GM12878 (cell line): ENCODE measurements at regions not wholly inside any gene's neighbourhood (a gene's known extent, or its start where the extent isn't known, plus 50 kb on each side); places are given as distances from the start of the nearest gene placed in this dataset.

Source experiments
- ATAC-seq: fragments of 200-7000 bp; cut with Tn5 transposase; 3 replicates; pipeline ENCODE4 v1.9.1; 2020; ENCODE audit warnings: mild to moderate bottlenecking, moderate library complexity
- BruUV-seq: library from RNA; stranded (reverse); fragments of 400-500 nt; replicated peaks from 2 replicates; lab custom pipeline; 2021; lab: Mats Ljungman, UMichigan
- CTCF ChIA-PET: fragments of 300-600 bp; sonication (Branson Sonifier 250); formaldehyde crosslinking; extraction: SDS; loops from one replicate; lab custom pipeline; 2021; ENCODE audit warnings: inconsistent platforms; lab: Yijun Ruan, JAX
- POLR2A ChIA-PET: fragments of 350-600 bp; formaldehyde crosslinking; extraction: SDS; loops from one replicate; lab custom pipeline; 2021; ENCODE audit warnings: inconsistent platforms; lab: Charles Lee
- RAD21 ChIA-PET: fragments of 300-600 bp; sonication (Branson Sonifier 250); formaldehyde crosslinking; loops from one replicate; lab custom pipeline; 2023; ENCODE audit warnings: antibody characterized with exemption; ENCODE audit not compliant: unreplicated experiment; lab: Charles Lee
- SMC1A ChIA-PET: fragments of 300-600 bp; sonication (Branson Sonifier 250); formaldehyde crosslinking; loops from one replicate; lab custom pipeline; 2023; ENCODE audit not compliant: unreplicated experiment, uncharacterized antibody; lab: Charles Lee
- DNase-seq: peaks from one replicate; pipeline ENCODE4 v3.0.0-alpha.2; 2011; ENCODE audit warnings: low read depth, low spot score
- FAIRE-seq: peaks from 3 replicates; lab custom pipeline; 2011; peaks lifted over from hg19 to GRCh38; lab: Jason Lieb, UNC
- H2AFZ ChIP-seq: 2 replicates; pipeline ENCODE4 v1.6.0; 2011; ENCODE audit warnings: low read depth, low read length, control low read depth; ENCODE audit not compliant: control insufficient read depth
- H3K27ac ChIP-seq: 2 replicates; pipeline ENCODE4 v1.5.1; 2011; ENCODE audit warnings: control low read depth; ENCODE audit not compliant: control insufficient read depth, insufficient read depth
- H3K27me3 ChIP-seq, 2 experiments: replicated peaks in 1 of 2; 2 replicates each; pipeline versions ENCODE4 v1.6.0 to v1.6.1; 2011; ENCODE audit warnings: low read length in 1 of 2; ENCODE audit not compliant: control insufficient read depth in 2 of 2, insufficient read depth in 2 of 2
- H3K36me3 ChIP-seq, 2 experiments: 2 replicates each; pipeline ENCODE4 v1.5.1; 2011; ENCODE audit warnings: low read length in 1 of 2; ENCODE audit not compliant: control insufficient read depth in 2 of 2, insufficient read depth in 2 of 2
- H3K4me1 ChIP-seq: 2 replicates; pipeline ENCODE4 v1.6.1; 2011; ENCODE audit warnings: mild to moderate bottlenecking, low read length, moderate library complexity, mixed read lengths; ENCODE audit not compliant: control insufficient read depth, insufficient read depth
- H3K4me2 ChIP-seq: 2 replicates; pipeline ENCODE4 v1.6.0; 2011; ENCODE audit warnings: control low read depth; ENCODE audit not compliant: control insufficient read depth, insufficient read depth
- H3K4me3 ChIP-seq: fragments of 200-600 bp; sonication (generic); 2 replicates; pipeline ENCODE4 v1.5.1; 2016
- H3K79me2 ChIP-seq: 2 replicates; pipeline ENCODE4 v1.6.0; 2011; ENCODE audit warnings: low read length; ENCODE audit not compliant: control insufficient read depth, insufficient read depth
- H3K9ac ChIP-seq: 2 replicates; pipeline ENCODE4 v1.8.0; 2011; ENCODE audit warnings: low read length, control low read depth, mixed read lengths; ENCODE audit not compliant: control insufficient read depth, insufficient read depth
- H3K9me3 ChIP-seq: replicated peaks from 3 replicates; pipeline ENCODE4 v1.5.1; 2011; ENCODE audit warnings: mild to moderate bottlenecking, low read length; ENCODE audit not compliant: control insufficient read depth, insufficient read depth
- H4K20me1 ChIP-seq: 2 replicates; pipeline ENCODE4 v1.6.0; 2011; ENCODE audit not compliant: control insufficient read depth, insufficient read depth
- ATF2 ChIP-seq: IDR thresholded peaks from 2 replicates; pipeline ENCODE4 v1.6.1; 2012; ENCODE audit warnings: low read length, inconsistent platforms
- BCL11A ChIP-seq: IDR thresholded peaks from 2 replicates; pipeline ENCODE4 v1.6.1; 2011; ENCODE audit warnings: low read depth, low read length
- CHD4 ChIP-seq: fragments of 200-600 bp; sonication (generic); IDR thresholded peaks from 2 replicates; pipeline ENCODE4 v1.6.1; 2016; ENCODE audit warnings: mild to moderate bottlenecking
- HDGF ChIP-seq: fragments of 450-650 bp; IDR thresholded peaks from 2 replicates; pipeline ENCODE4 v1.6.1; 2016; ENCODE audit warnings: antibody characterized with exemption
- IKZF1 ChIP-seq: fragments of 450-650 bp; conservative IDR thresholded peaks from 2 replicates; pipeline ENCODE4 v1.6.1; 2017; ENCODE audit warnings: antibody characterized with exemption, mild to moderate bottlenecking
- IKZF2 ChIP-seq, 2 experiments: fragments of 450-650 bp; IDR thresholded peaks; 2 replicates each; pipeline ENCODE4 v1.6.1; 2017; ENCODE audit warnings: mild to moderate bottlenecking in 2 of 2, moderate library complexity in 2 of 2
- PBX3 ChIP-seq: IDR thresholded peaks from 2 replicates; pipeline ENCODE4 v1.6.1; 2011; ENCODE audit warnings: mild to moderate bottlenecking, low read depth, low read length, moderate library complexity; ENCODE audit not compliant: insufficient replicate concordance
- PRDM15 ChIP-seq: fragments of 450-650 bp; formaldehyde crosslinking; IDR thresholded peaks from 2 replicates; pipeline ENCODE4 v1.4.0; 2020; ENCODE audit warnings: mild to moderate bottlenecking, moderate library complexity
- SMAD1 ChIP-seq: fragments of 450-650 bp; IDR thresholded peaks from 2 replicates; pipeline ENCODE4 v1.6.1; 2018; ENCODE audit warnings: mild to moderate bottlenecking, low read depth; ENCODE audit not compliant: partially characterized antibody
- SREBF2 ChIP-seq: IDR thresholded peaks from 2 replicates; pipeline ENCODE4 v1.6.1; 2012; ENCODE audit warnings: mild to moderate bottlenecking, low read length
- YY1 ChIP-seq: IDR thresholded peaks from 2 replicates; pipeline ENCODE4 v1.6.1; 2011; ENCODE audit warnings: low read depth, mild to moderate bottlenecking, low read length
- ZNF24 ChIP-seq: fragments of 450-650 bp; IDR thresholded peaks from 2 replicates; pipeline ENCODE4 v1.6.1; 2017; ENCODE audit warnings: antibody characterized with exemption, mild to moderate bottlenecking
- ZNF274 ChIP-seq: IDR thresholded peaks from one replicate; pipeline ENCODE4 v1.8.0; 2011; ENCODE audit not compliant: insufficient read length, insufficient read depth
- whole genome bisulfite sequencing: methylation state at CpG from one replicate; pipeline ENCODE4 v1.1.6; 2016; ENCODE audit warnings: low lambda C conversion rate; ENCODE audit not compliant: insufficient replicate concordance, insufficient coverage; ENCODE audit errors: missing lambda C conversion rate; 5-methylcytosine and 5-hydroxymethylcytosine counted together
- in situ Hi-C: fragments of 300-500 bp; cut with MboI; formaldehyde crosslinking; loops from 9 replicates; pipeline ENCODE4 v1.14.3; 2018; ENCODE audit warnings: mixed read lengths
- intact Hi-C: fragments of 100-400 bp; cut with micrococcal nuclease; formaldehyde crosslinking; loops from one replicate; pipeline ENCODE4 v1.14.2; 2022; ENCODE audit not compliant: unreplicated experiment
- TF ChIP-seq, protein P1 (sequence below): IDR thresholded peaks from 2 replicates; pipeline ENCODE4 v1.6.1; 2012; ENCODE audit warnings: low read depth, low read length, improper control_type of control experiment

GRCh38 chr7:22948770-22949169 lies 65.2 kb downstream of the HYCC1 start:
- 84% methylated on average over 2 of the region's 2 CpGs for WGBS
- FAIRE-seq: no peak
- POLR2A ChIA-PET: no interaction called here
- TF ChIP-seq PBX3 (no peak), IKZF2 (IDR thresholded peaks at IDR 0.05) (no peak), ATF2 (no peak), ZNF274 (no peak), YY1 (no peak), SREBF2 (no peak), CHD4 (no peak), HDGF (no peak), IKZF1 (no peak), SMAD1 (no peak), PRDM15 (CRISPR knock-in tag) (no peak), BCL11A (no peak), ZNF24 (no peak)
- TF ChIP-seq, protein P1, sequence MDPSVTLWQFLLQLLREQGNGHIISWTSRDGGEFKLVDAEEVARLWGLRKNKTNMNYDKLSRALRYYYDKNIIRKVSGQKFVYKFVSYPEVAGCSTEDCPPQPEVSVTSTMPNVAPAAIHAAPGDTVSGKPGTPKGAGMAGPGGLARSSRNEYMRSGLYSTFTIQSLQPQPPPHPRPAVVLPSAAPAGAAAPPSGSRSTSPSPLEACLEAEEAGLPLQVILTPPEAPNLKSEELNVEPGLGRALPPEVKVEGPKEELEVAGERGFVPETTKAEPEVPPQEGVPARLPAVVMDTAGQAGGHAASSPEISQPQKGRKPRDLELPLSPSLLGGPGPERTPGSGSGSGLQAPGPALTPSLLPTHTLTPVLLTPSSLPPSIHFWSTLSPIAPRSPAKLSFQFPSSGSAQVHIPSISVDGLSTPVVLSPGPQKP: no peak
- TF ChIP-seq, all 136 proteins: peak for 0
- H3K9ac ChIP-seq: no peak overlapping the region
- no peaks in the 10 kb centered on the region for H4K20me1 ChIP-seq
- H3K4me2 ChIP-seq: no peak overlapping the region
- H2AFZ ChIP-seq: no peak overlapping the region
- no peaks in the 10 kb centered on the region for H3K27me3 ChIP-seq
- H3K4me3 ChIP-seq: no peak overlapping the region
- no peaks in the 10 kb centered on the region for H3K79me2 ChIP-seq
- no TSS peak for BruUV-seq
- H3K27ac ChIP-seq: no peak overlapping the region
- H3K9me3 ChIP-seq: no peaks in the 10 kb centered on the region
- ChIA-PET CTCF (interaction anchor here (0.6 to 6.1 kb wide), 5 partner anchors 41 to 109 kb away, joined by 3 to 30 read pairs (median 3); no protein-coding TSS in a partner anchor), RAD21 (interaction anchor here (1.1 to 1.5 kb wide), 3 partner anchors 77 to 128 kb away, joined by 3 to 4 read pairs (median 4); no protein-coding TSS in a partner anchor), SMC1A (interaction anchor here (0.9 to 4.3 kb wide), 4 partner anchors 15 to 106 kb away, joined by 3 to 18 read pairs (median 4); no protein-coding TSS in a partner anchor)
- in situ Hi-C loops (no loop called here), intact Hi-C loops (no loop called here)
- H3K36me3 ChIP-seq: peaks cover 0 to 9% of the 10 kb centered on the region in 2 experiments; a peak in 3 of 4 replicates
- no peak for DNase-seq
- no peaks in the 10 kb centered on the region for H3K4me1 ChIP-seq
- no peak for ATAC-seq
